H9 (cell line): ENCODE measurements at regions not wholly inside any gene's neighbourhood (a gene's known extent, or its start where the extent isn't known, plus 50 kb on each side); places are given as distances from the start of the nearest gene placed in this dataset.

Experiments used
- DNase-seq: peaks from one replicate; pipeline ENCODE4 v3.0.0-alpha.2; 2017
- H2AFZ ChIP-seq: one replicate; pipeline ENCODE4 v1.6.1; 2013; ENCODE audit warnings: mild to moderate bottlenecking, low read length, control low read depth, moderate library complexity
- H2AK5ac ChIP-seq: 2 replicates; pipeline ENCODE4 v1.6.1; 2013; ENCODE audit warnings: low read length, control low read depth, mixed read lengths; ENCODE audit not compliant: insufficient read length
- H2BK120ac ChIP-seq: one replicate; pipeline ENCODE4 v1.6.1; 2013; ENCODE audit warnings: low read depth, mild to moderate bottlenecking, low read length, control low read depth, inconsistent platforms; ENCODE audit not compliant: poor library complexity, severe bottlenecking
- H2BK12ac ChIP-seq: 2 replicates; pipeline ENCODE4 v1.6.1; 2013; ENCODE audit warnings: low read length, control low read depth, mixed read lengths, low read depth; ENCODE audit not compliant: insufficient read length
- H2BK15ac ChIP-seq: 2 replicates; pipeline ENCODE4 v1.6.1; 2013; ENCODE audit warnings: low read depth, low read length, control low read depth
- H2BK20ac ChIP-seq: one replicate; pipeline ENCODE4 v1.6.1; 2013; ENCODE audit warnings: low read depth, mild to moderate bottlenecking, low read length, control low read depth, inconsistent platforms; ENCODE audit not compliant: poor library complexity, severe bottlenecking
- H2BK5ac ChIP-seq: 2 replicates; pipeline ENCODE4 v1.6.1; 2013; ENCODE audit warnings: low read length, control low read depth, mixed read lengths; ENCODE audit not compliant: insufficient read length
- H3K14ac ChIP-seq: 2 replicates; pipeline ENCODE4 v1.6.1; 2013; ENCODE audit warnings: low read length, control low read depth; ENCODE audit not compliant: insufficient read depth
- H3K18ac ChIP-seq: 2 replicates; pipeline ENCODE4 v1.6.1; 2013; ENCODE audit warnings: low read depth, mild to moderate bottlenecking, mixed read lengths, low read length, control low read depth; ENCODE audit not compliant: insufficient read length
- H3K23ac ChIP-seq: 2 replicates; pipeline ENCODE4 v1.6.1; 2013; ENCODE audit warnings: low read length, control low read depth, mixed read lengths, low read depth; ENCODE audit not compliant: insufficient read length
- H3K23me2 ChIP-seq: 2 replicates; pipeline ENCODE4 v1.6.1; 2013; ENCODE audit warnings: low read depth, mild to moderate bottlenecking, mixed read lengths, low read length, control low read depth; ENCODE audit not compliant: insufficient read length, poor library complexity, severe bottlenecking
- H3K27ac ChIP-seq: 2 replicates; pipeline ENCODE4 v1.5.1; 2013; ENCODE audit warnings: low read length, control low read depth, mixed read lengths, low read depth; ENCODE audit not compliant: insufficient read length
- H3K27me3 ChIP-seq: 2 replicates; pipeline ENCODE4 v1.6.1; 2013; ENCODE audit warnings: low read length, control low read depth, inconsistent platforms; ENCODE audit not compliant: insufficient read depth
- H3K4ac ChIP-seq: 2 replicates; pipeline ENCODE4 v1.6.1; 2013; ENCODE audit warnings: low read depth, mild to moderate bottlenecking, control low read depth, inconsistent platforms, low read length, moderate library complexity
- H3K4me1 ChIP-seq: 2 replicates; pipeline ENCODE4 v1.6.1; 2013; ENCODE audit warnings: low read length, control low read depth, inconsistent platforms; ENCODE audit not compliant: insufficient read depth
- H3K4me2 ChIP-seq: 2 replicates; pipeline ENCODE4 v1.6.1; 2013; ENCODE audit warnings: low read length, control low read depth, mixed read lengths; ENCODE audit not compliant: insufficient read length, insufficient read depth
- H3K56ac ChIP-seq: 2 replicates; pipeline ENCODE4 v1.6.1; 2013; ENCODE audit warnings: low read depth, mild to moderate bottlenecking, mixed read lengths, low read length, control low read depth; ENCODE audit not compliant: insufficient read length
- H3K79me1 ChIP-seq: 2 replicates; pipeline ENCODE4 v1.6.1; 2013; ENCODE audit warnings: low read depth, mild to moderate bottlenecking, moderate library complexity, low read length, control low read depth, inconsistent platforms; ENCODE audit not compliant: insufficient read depth, poor library complexity, severe bottlenecking
- H3K79me2 ChIP-seq: 2 replicates; pipeline ENCODE4 v1.6.1; 2013; ENCODE audit warnings: low read length, control low read depth, inconsistent platforms; ENCODE audit not compliant: insufficient read depth
- H3K9ac ChIP-seq: 2 replicates; pipeline ENCODE4 v1.6.1; 2013; ENCODE audit warnings: low read length, control low read depth, mixed read lengths; ENCODE audit not compliant: insufficient read length; ENCODE audit errors: extremely low read depth
- H3K9me3 ChIP-seq: one replicate; pipeline ENCODE4 v1.6.1; 2013; ENCODE audit warnings: low read depth, low read length, inconsistent platforms; ENCODE audit not compliant: control insufficient read depth
- H3T11ph ChIP-seq: one replicate; pipeline ENCODE4 v1.6.1; 2013; ENCODE audit warnings: mild to moderate bottlenecking, low read length, control low read depth, inconsistent platforms
- H4K20me1 ChIP-seq: one replicate; pipeline ENCODE4 v1.6.1; 2013; ENCODE audit not compliant: control insufficient read depth, insufficient read length, insufficient read depth
- H4K5ac ChIP-seq: 2 replicates; pipeline ENCODE4 v1.6.1; 2013; ENCODE audit warnings: low read depth, mild to moderate bottlenecking, mixed read lengths, low read length, control low read depth; ENCODE audit not compliant: insufficient read length
- H4K8ac ChIP-seq: replicated peaks from 2 replicates; pipeline ENCODE4 v1.6.1; 2013; ENCODE audit warnings: low read length, control low read depth, mixed read lengths, low read depth; ENCODE audit not compliant: insufficient read length
- H4K91ac ChIP-seq: 2 replicates; pipeline ENCODE4 v1.6.1; 2013; ENCODE audit warnings: low read depth, mild to moderate bottlenecking, moderate library complexity, mixed read lengths, low read length, control low read depth; ENCODE audit not compliant: insufficient read length
- H3K27ac Mint-ChIP-seq, 3 experiments: 2 replicates in 2 of 3; 3 replicates in 1 of 3; pipeline ENCODE4 v1.8.0; 2020 to 2021; ENCODE audit warnings: mixed read lengths in 3 of 3, mild to moderate bottlenecking in 1 of 3, moderate library complexity in 1 of 3
- H3K27me3 Mint-ChIP-seq: 2 replicates; pipeline ENCODE4 v1.8.0; 2021; ENCODE audit warnings: low read depth, mild to moderate bottlenecking, moderate library complexity, mixed read lengths
- H3K36me3 Mint-ChIP-seq, 3 experiments: 2 replicates in 2 of 3; 3 replicates in 1 of 3; pipeline ENCODE4 v1.8.0; 2020 to 2021; ENCODE audit warnings: low read depth in 3 of 3, mixed read lengths in 3 of 3; ENCODE audit not compliant: insufficient read depth in 1 of 3
- H3K4me1 Mint-ChIP-seq, 2 experiments: 2 replicates each; pipeline ENCODE4 v1.8.0; 2020; ENCODE audit warnings: mixed read lengths in 2 of 2
- H3K4me3 Mint-ChIP-seq, 2 experiments: 2 replicates in 1 of 2; 3 replicates in 1 of 2; pipeline ENCODE4 v1.8.0; 2020 to 2021; ENCODE audit warnings: mild to moderate bottlenecking in 2 of 2, mixed read lengths in 2 of 2, moderate library complexity in 1 of 2
- H3K9me3 Mint-ChIP-seq, 2 experiments: 2 replicates in 1 of 2; 3 replicates in 1 of 2; pipeline ENCODE4 v1.8.0; 2020; ENCODE audit warnings: mild to moderate bottlenecking in 2 of 2, mixed read lengths in 2 of 2, moderate library complexity in 1 of 2
- WGBS: extraction: QIAGEN DNeasy Blood & Tissue Kit; methylation state at CpG from one replicate; pipeline ENCODE4 v1.1.7; 2013; ENCODE audit warnings: missing lambda C conversion rate, low lambda C conversion rate, mixed read lengths; ENCODE audit not compliant: insufficient read length; ENCODE audit errors: extremely low coverage; 5-methylcytosine and 5-hydroxymethylcytosine counted together
- TF ChIP-seq, protein P1 (sequence below): fragments of 200-600 bp; sonication (generic); conservative IDR thresholded peaks from 3 replicates; pipeline ENCODE4 v1.8.0; 2021; ENCODE audit warnings: antibody characterized with exemption, mild to moderate bottlenecking

DNA sequence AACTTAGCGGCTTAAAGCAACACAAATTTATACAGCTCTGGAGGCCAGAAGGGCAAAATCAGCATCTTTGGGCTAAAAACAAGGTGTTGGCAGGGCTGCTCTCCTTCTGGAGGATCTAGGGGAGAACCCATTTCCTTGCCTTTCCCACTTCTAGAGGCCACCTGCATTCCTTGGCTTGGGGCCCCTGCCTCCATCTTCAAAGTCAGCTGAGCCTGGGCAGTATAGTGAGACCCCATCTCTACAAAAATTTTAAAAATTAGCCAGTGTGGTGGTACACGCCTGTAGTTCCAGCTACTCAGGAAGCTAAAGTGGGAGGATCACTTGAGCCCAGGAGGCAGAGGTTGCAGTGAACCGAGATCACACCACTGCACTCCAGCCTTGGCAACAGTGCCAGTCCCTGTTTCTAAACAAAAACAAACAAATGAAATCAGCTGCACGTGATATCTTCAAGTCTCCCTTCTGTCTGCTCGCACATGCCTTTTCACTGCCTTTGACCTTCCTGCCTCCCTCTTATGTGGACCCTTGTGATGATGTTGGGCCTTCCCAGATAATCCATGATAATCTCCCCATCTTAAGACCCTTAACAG lies 200.6 kb downstream of the ZFP36L2 start:
- no CpG with 5 or more reads among the region's 5 CpGs for WGBS
- Histone ChIP-seq H3K4me1 (no peaks in the 10 kb centered on the region; the same call in 1 of the 2 replicates), H2BK5ac (no peak overlapping the region), H3K23me2 (no peaks in the 10 kb centered on the region), H2AFZ (no peak overlapping the region), H3K14ac (no peak overlapping the region), H3K27me3 (no peaks in the 10 kb centered on the region), H3K56ac (no peak overlapping the region), H3K79me2 (no peaks in the 10 kb centered on the region), H2BK12ac (no peak overlapping the region), H4K5ac (no peak overlapping the region), H3K9me3 (no peaks in the 10 kb centered on the region), H3K4me2 (no peak overlapping the region), H2BK15ac (no peak overlapping the region), H3K18ac (no peak overlapping the region), H4K20me1 (no peaks in the 10 kb centered on the region), H3K4ac (no peak overlapping the region), H2AK5ac (no peak overlapping the region), H2BK120ac (no peak overlapping the region), H4K8ac (no peak overlapping the region), H3K27ac (no peak overlapping the region), H3K79me1 (no peaks in the 10 kb centered on the region), H3T11ph (no peak overlapping the region), H4K91ac (no peak overlapping the region), H3K9ac (no peak overlapping the region), H2BK20ac (no peak overlapping the region), H3K23ac (no peak overlapping the region)
- DNase-seq = no peak
- Mint-ChIP-seq H3K36me3 (peaks cover 0 to 8% (median 5%) of the 10 kb centered on the region in 3 experiments; a peak in 5 of 7 replicates), H3K9me3 (peaks cover 10 to 12% of the 10 kb centered on the region in 2 experiments), H3K4me3 (no peak overlapping the region), H3K27me3 (peaks cover 4% of the 10 kb centered on the region), H3K4me1 (peaks cover 16 to 20% of the 10 kb centered on the region in 2 experiments), H3K27ac (no peak overlapping the region)
- TF ChIP-seq, protein P1, sequence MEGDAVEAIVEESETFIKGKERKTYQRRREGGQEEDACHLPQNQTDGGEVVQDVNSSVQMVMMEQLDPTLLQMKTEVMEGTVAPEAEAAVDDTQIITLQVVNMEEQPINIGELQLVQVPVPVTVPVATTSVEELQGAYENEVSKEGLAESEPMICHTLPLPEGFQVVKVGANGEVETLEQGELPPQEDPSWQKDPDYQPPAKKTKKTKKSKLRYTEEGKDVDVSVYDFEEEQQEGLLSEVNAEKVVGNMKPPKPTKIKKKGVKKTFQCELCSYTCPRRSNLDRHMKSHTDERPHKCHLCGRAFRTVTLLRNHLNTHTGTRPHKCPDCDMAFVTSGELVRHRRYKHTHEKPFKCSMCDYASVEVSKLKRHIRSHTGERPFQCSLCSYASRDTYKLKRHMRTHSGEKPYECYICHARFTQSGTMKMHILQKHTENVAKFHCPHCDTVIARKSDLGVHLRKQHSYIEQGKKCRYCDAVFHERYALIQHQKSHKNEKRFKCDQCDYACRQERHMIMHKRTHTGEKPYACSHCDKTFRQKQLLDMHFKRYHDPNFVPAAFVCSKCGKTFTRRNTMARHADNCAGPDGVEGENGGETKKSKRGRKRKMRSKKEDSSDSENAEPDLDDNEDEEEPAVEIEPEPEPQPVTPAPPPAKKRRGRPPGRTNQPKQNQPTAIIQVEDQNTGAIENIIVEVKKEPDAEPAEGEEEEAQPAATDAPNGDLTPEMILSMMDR = no peak
